ENCODE measurements at regions not wholly inside any gene's neighbourhood (a gene's known extent, or its start where the extent isn't known, plus 50 kb on each side); places are given as distances from the start of the nearest gene placed in this dataset.

DNA sequence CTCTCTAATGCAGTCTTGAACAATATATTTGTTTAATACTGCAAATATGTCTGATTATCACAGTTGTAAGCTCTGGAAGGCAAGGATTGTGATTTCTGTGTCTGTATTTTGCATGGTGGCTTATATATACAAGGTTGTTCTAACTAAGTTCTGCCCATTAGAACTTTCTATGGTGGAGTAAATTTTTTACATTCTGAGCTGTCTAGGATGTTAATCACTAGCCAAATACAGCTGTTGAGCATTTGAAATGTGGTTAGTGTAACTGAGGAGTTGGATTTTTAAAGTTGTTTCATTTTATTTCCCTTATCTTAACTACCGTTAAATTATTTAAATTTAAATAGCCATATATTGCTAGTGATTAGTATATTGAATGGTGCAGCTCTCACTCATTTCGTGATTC lies 64.3 kb upstream of the DMRTA1 start:
- intact Hi-C loops (cut with DNase I): no loop called here
- DNase-seq (no peak), ATAC-seq (no peak), FAIRE-seq (no peak)
- Histone ChIP-seq H3K36me3 (no peaks in the 10 kb centered on the region), H3K4me3 (no peak overlapping the region), H3K27ac (no peak overlapping the region), H3K27me3 (no peaks in the 10 kb centered on the region), H3K9me3 (no peaks in the 10 kb centered on the region), H3K4me1 (no peaks in the 10 kb centered on the region)
- 58 to 66% methylated on average over 2 of the region's 2 CpGs for WGBS, 2 donors
- TF ChIP-seq, protein P1, sequence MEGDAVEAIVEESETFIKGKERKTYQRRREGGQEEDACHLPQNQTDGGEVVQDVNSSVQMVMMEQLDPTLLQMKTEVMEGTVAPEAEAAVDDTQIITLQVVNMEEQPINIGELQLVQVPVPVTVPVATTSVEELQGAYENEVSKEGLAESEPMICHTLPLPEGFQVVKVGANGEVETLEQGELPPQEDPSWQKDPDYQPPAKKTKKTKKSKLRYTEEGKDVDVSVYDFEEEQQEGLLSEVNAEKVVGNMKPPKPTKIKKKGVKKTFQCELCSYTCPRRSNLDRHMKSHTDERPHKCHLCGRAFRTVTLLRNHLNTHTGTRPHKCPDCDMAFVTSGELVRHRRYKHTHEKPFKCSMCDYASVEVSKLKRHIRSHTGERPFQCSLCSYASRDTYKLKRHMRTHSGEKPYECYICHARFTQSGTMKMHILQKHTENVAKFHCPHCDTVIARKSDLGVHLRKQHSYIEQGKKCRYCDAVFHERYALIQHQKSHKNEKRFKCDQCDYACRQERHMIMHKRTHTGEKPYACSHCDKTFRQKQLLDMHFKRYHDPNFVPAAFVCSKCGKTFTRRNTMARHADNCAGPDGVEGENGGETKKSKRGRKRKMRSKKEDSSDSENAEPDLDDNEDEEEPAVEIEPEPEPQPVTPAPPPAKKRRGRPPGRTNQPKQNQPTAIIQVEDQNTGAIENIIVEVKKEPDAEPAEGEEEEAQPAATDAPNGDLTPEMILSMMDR (IDR thresholded peaks at IDR 0.05): no peak

DNA sequence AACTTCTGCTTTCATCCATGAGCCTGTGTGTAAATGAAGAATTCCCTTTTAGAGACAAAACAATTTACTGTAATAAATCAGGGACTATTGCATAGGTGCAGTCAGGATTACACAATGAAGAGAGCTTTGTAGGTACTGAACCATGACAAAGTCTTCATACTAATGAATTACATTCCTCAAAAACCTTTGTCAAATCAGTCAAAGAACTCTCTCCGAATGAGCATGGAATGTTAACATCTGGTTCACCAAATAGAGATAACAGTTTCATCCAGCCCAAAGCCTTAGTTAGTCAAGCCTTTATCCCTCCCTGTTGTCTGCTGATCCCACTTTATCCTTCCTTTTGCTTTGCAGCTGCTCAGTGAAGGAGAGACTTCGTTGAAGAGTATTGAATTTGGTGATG lies 62.9 kb upstream of the DMRTA1 start:
- TF ChIP-seq, protein P1 (IDR thresholded peaks at IDR 0.05): no peak
- H3K9me3 ChIP-seq: no peaks in the 10 kb centered on the region
- no peaks in the 10 kb centered on the region for H3K36me3 ChIP-seq
- no peaks in the 10 kb centered on the region for H3K27me3 ChIP-seq
- intact Hi-C loops (cut with DNase I): no loop called here
- H3K4me3 ChIP-seq: no peak overlapping the region
- DNase-seq: no peak
- whole genome bisulfite sequencing, 2 donors: 18 to 27% methylated on average over 2 of the region's 2 CpGs
- ATAC-seq: no peak
- no peak for FAIRE-seq
- H3K27ac ChIP-seq: no peak overlapping the region
- no peaks in the 10 kb centered on the region for H3K4me1 ChIP-seq

DNA sequence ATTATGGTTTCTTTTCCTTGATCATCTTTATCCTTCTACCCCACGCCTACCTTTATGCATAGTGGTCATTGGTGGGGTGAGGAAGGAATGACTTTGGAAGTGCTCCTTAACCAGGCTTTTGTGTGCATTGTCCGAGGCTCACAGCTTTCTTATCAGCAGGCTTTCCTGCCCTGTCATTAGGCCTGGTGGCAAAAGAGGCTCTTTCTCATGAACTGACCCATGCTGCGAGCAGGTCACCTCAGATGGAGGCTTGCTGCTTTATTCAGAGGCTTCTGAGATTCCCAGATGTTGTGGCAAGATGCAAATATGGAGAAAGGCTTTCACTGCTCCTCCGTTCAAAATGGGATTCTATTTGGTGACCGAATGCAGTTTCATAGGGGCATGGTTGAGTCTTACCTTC lies 57.4 kb upstream of the DMRTA1 start:
- Histone ChIP-seq H3K36me3 (no peaks in the 10 kb centered on the region), H3K4me1 (no peaks in the 10 kb centered on the region), H3K4me3 (no peak overlapping the region), H3K27ac (no peak overlapping the region), H3K27me3 (no peaks in the 10 kb centered on the region), H3K9me3 (no peaks in the 10 kb centered on the region)
- intact Hi-C loops (cut with DNase I): no loop called here
- no peak for DNase-seq
- TF ChIP-seq, protein P1 (IDR thresholded peaks at IDR 0.05): no peak
- FAIRE-seq: no peak
- ATAC-seq: no peak
- 46 to 55% methylated on average over 5 of the region's 5 CpGs for WGBS, 2 donors

DNA sequence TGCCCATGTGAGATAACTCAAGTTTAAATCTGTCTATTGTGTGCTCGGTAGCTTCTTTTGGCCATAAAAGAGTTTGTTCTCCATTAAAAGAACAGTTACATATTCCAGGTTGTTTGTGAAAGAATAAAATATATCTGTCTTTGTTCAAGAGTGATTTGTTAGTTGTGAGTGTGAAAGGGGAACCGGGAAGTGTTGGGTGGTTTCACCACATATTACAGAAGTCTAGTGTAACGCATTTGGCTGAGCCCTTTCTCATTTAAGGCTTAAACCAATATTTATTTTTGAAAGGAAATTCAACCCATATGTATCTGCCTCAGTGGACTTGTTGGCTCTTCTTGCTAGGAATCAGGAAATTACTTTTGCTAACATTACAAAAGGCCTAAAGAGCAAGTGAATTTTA lies 54.1 kb upstream of the DMRTA1 start:
- no peak for DNase-seq
- H3K27ac ChIP-seq: no peak overlapping the region
- H3K4me1 ChIP-seq: no peaks in the 10 kb centered on the region
- H3K4me3 ChIP-seq: no peak overlapping the region
- 52 to 60% methylated on average over 3 of the region's 3 CpGs for WGBS, 2 donors
- H3K27me3 ChIP-seq: no peaks in the 10 kb centered on the region
- no peaks in the 10 kb centered on the region for H3K36me3 ChIP-seq
- no peak for FAIRE-seq
- no peaks in the 10 kb centered on the region for H3K9me3 ChIP-seq
- intact Hi-C loops (cut with DNase I): no loop called here
- TF ChIP-seq, protein P1 (IDR thresholded peaks at IDR 0.05): no peak
- ATAC-seq: no peak

DNA sequence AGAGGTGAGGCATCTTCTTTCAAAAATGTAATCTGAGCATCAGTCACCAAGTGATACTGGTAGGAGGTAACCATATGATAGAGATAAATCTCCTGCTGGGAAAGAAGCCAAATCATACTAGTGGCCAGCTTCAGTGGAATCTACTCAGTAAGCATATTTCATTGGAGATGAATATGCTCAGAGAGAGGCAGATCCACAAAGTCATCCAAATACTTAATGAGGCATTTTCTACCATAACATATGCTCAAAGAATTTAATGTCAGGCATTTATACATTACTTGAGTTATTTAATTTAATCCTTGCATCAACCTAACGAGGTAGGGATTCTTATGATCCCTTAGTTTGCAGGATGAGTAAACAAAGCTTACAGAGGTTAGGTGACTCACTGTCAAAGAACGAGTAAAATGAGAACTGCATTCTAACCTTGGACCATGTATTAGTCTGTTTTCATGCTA lies 50.9 kb upstream of the DMRTA1 start:
- FAIRE-seq (no peak), DNase-seq (no peak), ATAC-seq (no peak)
- H3K4me1 ChIP-seq: no peaks in the 10 kb centered on the region
- no peaks in the 10 kb centered on the region for H3K9me3 ChIP-seq
- whole genome bisulfite sequencing, 2 donors: 34 to 44% methylated on average over 2 of the region's 2 CpGs
- intact Hi-C loops (cut with DNase I): no loop called here
- TF ChIP-seq, protein P1 (IDR thresholded peaks at IDR 0.05): no peak
- no peak overlapping the region for H3K4me3 ChIP-seq
- H3K36me3 ChIP-seq: no peaks in the 10 kb centered on the region
- no peaks in the 10 kb centered on the region for H3K27me3 ChIP-seq
- no peak overlapping the region for H3K27ac ChIP-seq
